OCI-LY1 (cell line): ENCODE measurements at regions not wholly inside any gene's neighbourhood (a gene's known extent, or its start where the extent isn't known, plus 50 kb on each side); places are given as distances from the start of the nearest gene placed in this dataset.
A peak's percentile ranks its signal among the peaks of the same experiment; 100 is the strongest.

ENCODE experiments used
- H2AFZ ChIP-seq: fragments of 200-600 bp; sonication (generic), shearing (Covaris generic); 2 replicates; pipeline ENCODE4 v1.6.0; 2014; ENCODE audit warnings: antibody characterized with exemption, mild to moderate bottlenecking, low read length
- H3F3A ChIP-seq: fragments of 200-600 bp; sonication (generic), shearing (Covaris generic); 2 replicates; pipeline ENCODE4 v1.6.0; 2014; ENCODE audit warnings: mild to moderate bottlenecking, antibody characterized with exemption, low read length, moderate library complexity; ENCODE audit not compliant: insufficient read depth
- H3K27ac ChIP-seq: fragments of 200-600 bp; sonication (generic); 2 replicates; pipeline ENCODE4 v1.5.1; 2014; ENCODE audit warnings: low read length, mixed run types, mild to moderate bottlenecking, low read depth; ENCODE audit not compliant: poor library complexity, severe bottlenecking
- H3K27me3 ChIP-seq: fragments of 200-600 bp; sonication (generic); 2 replicates; pipeline ENCODE4 v1.6.0; 2014; ENCODE audit warnings: antibody characterized with exemption, mild to moderate bottlenecking, low read length, moderate library complexity; ENCODE audit not compliant: insufficient read depth
- H3K36me3 ChIP-seq: fragments of 200-600 bp; sonication (generic); 2 replicates; pipeline ENCODE4 v1.6.1; 2014; ENCODE audit warnings: mild to moderate bottlenecking, antibody characterized with exemption, low read length, moderate library complexity, mixed read lengths; ENCODE audit not compliant: insufficient read depth
- H3K4me1 ChIP-seq: fragments of 200-600 bp; sonication (generic); 2 replicates; pipeline ENCODE4 v1.5.1; 2014; ENCODE audit warnings: mild to moderate bottlenecking, low read length, moderate library complexity; ENCODE audit not compliant: insufficient read depth, severe bottlenecking
- H3K4me2 ChIP-seq: fragments of 200-600 bp; sonication (generic), shearing (Covaris generic); 2 replicates; pipeline ENCODE4 v1.6.1; 2014; ENCODE audit warnings: low read length
- H3K4me3 ChIP-seq: fragments of 200-600 bp; sonication (generic); 2 replicates; pipeline ENCODE4 v1.5.1; 2014; ENCODE audit warnings: low read length, low read depth, mild to moderate bottlenecking, mixed read lengths; ENCODE audit not compliant: poor library complexity, severe bottlenecking
- H3K79me2 ChIP-seq: fragments of 200-600 bp; shearing (Covaris generic); 2 replicates; pipeline ENCODE4 v1.6.1; 2016; ENCODE audit warnings: mixed run types, low read length, mixed read lengths; ENCODE audit not compliant: insufficient read depth
- H3K9ac ChIP-seq: fragments of 200-600 bp; sonication (generic), shearing (Covaris generic); 2 replicates; pipeline ENCODE4 v1.6.1; 2014; ENCODE audit warnings: mild to moderate bottlenecking, low read length, mixed read lengths
- H3K9me2 ChIP-seq: fragments of 200-600 bp; sonication (generic), shearing (Covaris generic); 2 replicates; pipeline ENCODE4 v1.6.1; 2014; ENCODE audit warnings: low read depth, mild to moderate bottlenecking, low read length, mixed read lengths
- H3K9me3 ChIP-seq: fragments of 200-600 bp; shearing (Covaris generic); 2 replicates; pipeline ENCODE4 v1.6.1; 2014; ENCODE audit warnings: low read length, mixed read lengths
- H4K20me1 ChIP-seq: fragments of 200-600 bp; sonication (generic), shearing (Covaris generic); 2 replicates; pipeline ENCODE4 v1.6.0; 2016; ENCODE audit warnings: mild to moderate bottlenecking, low read length; ENCODE audit not compliant: insufficient read depth
- CTCF ChIP-seq: fragments of 200-600 bp; sonication (generic), shearing (Covaris generic); IDR thresholded peaks from 2 replicates; pipeline ENCODE4 v1.5.1; 2017; ENCODE audit warnings: mild to moderate bottlenecking, antibody characterized with exemption, low read length, moderate library complexity, mixed read lengths
- EZH2 ChIP-seq: fragments of 200-600 bp; sonication (generic), shearing (Covaris generic); IDR thresholded peaks from 2 replicates; pipeline ENCODE4 v1.8.0; 2017; ENCODE audit warnings: borderline replicate concordance, mixed run types, mild to moderate bottlenecking, antibody characterized with exemption, low read length, moderate library complexity, mixed read lengths

- H3K27ac ChIP-seq: no peak overlapping the region
- no peak overlapping the region for H2AFZ ChIP-seq
- H3F3A ChIP-seq: no peaks in the 10 kb centered on the region
- no peaks in the 10 kb centered on the region for H3K4me1 ChIP-seq
- H3K9me2 ChIP-seq: no peaks in the 10 kb centered on the region
- no peaks in the 10 kb centered on the region for H3K36me3 ChIP-seq
- no peaks in the 10 kb centered on the region for H3K9me3 ChIP-seq
- H3K4me3 ChIP-seq: no peak overlapping the region
- H3K9ac ChIP-seq: no peak overlapping the region
- H3K4me2 ChIP-seq: no peak overlapping the region
- H3K27me3 ChIP-seq: no peaks in the 10 kb centered on the region
- TF ChIP-seq CTCF (no peak), EZH2 (no peak)
- H4K20me1 ChIP-seq: no peaks in the 10 kb centered on the region
- H3K79me2 ChIP-seq: no peaks in the 10 kb centered on the region
These were observed 93.6 kb upstream of the MTAP start for GRCh38 chr9:21708856-21709255.

GRCh38 chr9:21709464-21710058 lies 92.9 kb upstream of the MTAP start:
- Histone ChIP-seq H3K4me3 (no peak overlapping the region), H3K9me2 (no peaks in the 10 kb centered on the region), H4K20me1 (no peaks in the 10 kb centered on the region), H3K9me3 (no peaks in the 10 kb centered on the region), H3K9ac (no peak overlapping the region), H3K36me3 (no peaks in the 10 kb centered on the region), H3K4me2 (no peak overlapping the region), H3F3A (no peaks in the 10 kb centered on the region), H2AFZ (no peak overlapping the region), H3K27me3 (no peaks in the 10 kb centered on the region), H3K79me2 (no peaks in the 10 kb centered on the region), H3K4me1 (no peaks in the 10 kb centered on the region), H3K27ac (no peak overlapping the region)
- peak; percentile 80 for TF ChIP-seq CTCF
- no peak for TF ChIP-seq EZH2

- Histone ChIP-seq H2AFZ (no peak overlapping the region), H3K9me2 (no peaks in the 10 kb centered on the region), H3K27ac (no peak overlapping the region), H4K20me1 (no peaks in the 10 kb centered on the region), H3K36me3 (no peaks in the 10 kb centered on the region), H3F3A (no peaks in the 10 kb centered on the region), H3K9ac (no peak overlapping the region), H3K27me3 (no peaks in the 10 kb centered on the region), H3K9me3 (no peaks in the 10 kb centered on the region), H3K4me1 (no peaks in the 10 kb centered on the region), H3K79me2 (no peaks in the 10 kb centered on the region), H3K4me3 (no peak overlapping the region), H3K4me2 (no peak overlapping the region)
- TF ChIP-seq EZH2: no peak
- TF ChIP-seq CTCF: no peak
These were observed 91.8 kb upstream of the MTAP start for GRCh38 chr9:21710548-21711191.
